GM18517 (cell line): ENCODE measurements at regions not wholly inside any gene's neighbourhood (a gene's known extent, or its start where the extent isn't known, plus 50 kb on each side); places are given as distances from the start of the nearest gene placed in this dataset.
"Not testable (repeated sequence)": the region's sequence is repeated elsewhere in the genome, so short reads cannot be mapped to it uniquely, and the experiment has no call there.

ENCODE experiments used
- ATAC-seq: cut with Tn5 transposase; IDR thresholded peaks from one replicate; pipeline ENCODE4 v1.9.1; 2021; ENCODE audit warnings: mild to moderate bottlenecking, moderate library complexity; ENCODE audit not compliant: unreplicated experiment

DNA sequence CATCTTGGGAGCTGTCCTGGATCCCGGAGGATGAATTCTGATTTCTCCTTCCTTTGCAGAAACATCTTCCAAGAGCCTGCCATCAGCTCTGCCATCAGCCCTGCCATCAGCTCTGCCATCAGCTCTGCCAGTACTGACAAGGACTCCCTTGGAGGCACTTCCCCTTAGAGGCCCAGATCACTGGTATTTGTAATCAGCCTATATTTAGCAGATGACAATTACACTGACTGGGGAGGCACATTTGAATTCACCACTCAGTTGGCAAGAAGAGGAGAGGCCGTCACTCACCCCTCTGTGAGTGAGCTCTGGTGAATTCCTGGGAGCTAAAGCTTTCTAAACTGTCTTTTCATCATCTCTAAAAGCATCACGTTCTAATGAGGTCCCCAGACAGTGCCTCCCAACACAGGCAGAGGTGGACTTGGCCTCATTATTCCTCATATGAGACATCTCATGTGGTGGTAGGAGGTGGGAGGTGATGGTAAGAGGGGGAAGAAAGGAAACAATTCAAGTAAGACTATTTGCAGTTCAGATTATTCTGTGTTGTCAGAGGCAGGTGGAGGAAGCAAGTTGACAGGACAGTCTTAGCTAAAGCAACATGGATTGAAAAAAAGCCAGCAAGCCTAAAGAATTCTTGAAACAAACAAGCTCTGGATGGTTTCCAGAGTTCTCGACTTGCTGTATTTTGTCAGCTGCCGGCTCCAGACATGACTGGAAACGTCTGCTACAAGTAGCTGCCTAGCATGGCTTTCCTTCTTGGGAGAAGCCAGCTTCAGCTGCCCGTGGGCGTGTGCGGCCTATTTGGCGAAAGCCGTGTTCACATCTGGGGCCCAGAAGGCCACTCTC is 771.7 kb downstream of the TBC1D22A start:
- no peak for ATAC-seq

DNA sequence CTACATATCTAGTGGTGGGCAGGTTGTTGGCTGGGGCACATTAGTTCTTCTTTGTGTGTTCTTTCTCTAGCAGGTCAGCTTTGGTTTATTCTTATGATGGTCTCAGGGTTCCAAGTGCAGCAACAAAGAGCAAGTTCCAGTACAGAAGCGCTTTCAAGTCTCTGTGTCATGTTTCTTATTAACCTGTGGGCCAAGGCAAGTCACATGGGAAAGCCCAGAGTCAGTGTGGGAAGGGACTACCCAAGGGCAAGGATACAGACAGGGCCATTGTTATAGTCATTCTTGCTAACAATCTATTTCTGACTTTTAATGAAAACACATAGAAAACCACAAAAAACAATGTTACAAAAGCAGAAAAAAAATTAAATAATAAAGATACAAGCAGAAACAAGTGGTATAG is 754.6 kb downstream of the TBC1D22A start:
- ATAC-seq: no peak

DNA sequence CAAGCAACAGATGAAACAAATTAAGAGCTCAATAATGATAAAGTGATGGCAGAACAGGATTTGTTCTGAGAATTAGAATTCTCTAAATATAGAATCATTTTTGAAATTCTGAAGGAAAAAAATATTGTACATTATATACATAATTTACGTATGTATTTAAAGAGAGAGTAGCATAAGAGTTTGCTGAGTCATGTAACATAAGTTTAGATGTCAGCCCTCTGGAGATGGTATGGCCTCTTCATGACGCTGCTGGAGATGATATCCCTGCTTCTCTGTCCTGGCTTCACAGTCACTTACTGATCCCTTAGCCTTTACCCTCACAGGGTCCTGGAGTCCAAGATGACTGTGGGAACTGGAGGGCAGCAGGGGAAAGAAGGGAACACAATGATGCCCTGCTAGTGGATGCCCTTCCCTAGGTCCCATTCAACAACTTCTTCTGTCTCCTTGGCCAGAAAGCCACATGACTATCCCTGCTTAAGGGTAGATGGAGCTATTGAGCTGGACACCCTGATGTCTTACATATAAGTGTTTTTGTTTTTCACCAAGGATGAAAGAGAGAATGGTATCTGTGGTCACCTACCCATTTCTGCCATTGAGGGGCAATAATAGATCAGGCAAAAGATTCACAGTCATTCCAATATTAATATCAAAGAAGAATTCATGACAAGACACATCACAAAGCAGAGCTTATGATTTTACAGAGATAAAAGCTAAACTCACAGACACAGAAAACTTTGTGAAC is 753.1 kb downstream of the TBC1D22A start:
- no peak for ATAC-seq

DNA sequence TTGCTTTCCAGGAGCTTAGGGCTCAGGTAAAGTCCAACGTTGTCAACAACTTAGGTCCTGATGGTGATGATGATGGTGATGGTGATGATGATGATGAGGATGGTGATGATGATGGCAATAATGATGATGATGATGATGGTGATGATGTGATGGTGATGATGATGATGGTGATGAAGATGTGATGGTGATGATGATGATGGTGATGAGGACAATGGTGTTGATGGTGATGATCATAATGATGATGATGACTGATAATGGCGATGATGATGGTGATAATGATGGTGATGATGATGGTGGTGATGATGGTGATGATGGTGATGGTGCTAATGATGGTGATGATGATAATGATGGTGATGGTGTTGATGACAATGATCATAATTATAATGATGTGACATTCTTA is 750.2 kb downstream of the TBC1D22A start:
- ATAC-seq: no peak

DNA sequence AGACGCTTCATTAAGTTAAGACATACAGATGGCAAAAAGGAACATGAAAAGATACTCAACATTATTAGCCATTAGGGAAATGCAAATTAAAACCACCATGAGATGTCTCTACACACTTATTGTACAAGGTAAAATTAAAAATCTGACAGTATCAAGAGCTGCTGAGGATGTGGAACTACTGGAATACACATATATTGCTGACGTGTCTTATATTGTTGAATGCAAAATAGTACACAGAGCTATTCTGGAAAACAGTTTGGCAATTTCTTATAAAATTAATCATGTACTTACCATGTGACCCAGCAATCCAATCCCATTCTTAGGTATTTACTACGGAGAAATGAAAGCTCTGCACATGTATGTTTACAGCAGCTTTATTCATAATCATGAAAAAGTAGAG is 742.5 kb downstream of the TBC1D22A start:
- ATAC-seq: no peak

DNA sequence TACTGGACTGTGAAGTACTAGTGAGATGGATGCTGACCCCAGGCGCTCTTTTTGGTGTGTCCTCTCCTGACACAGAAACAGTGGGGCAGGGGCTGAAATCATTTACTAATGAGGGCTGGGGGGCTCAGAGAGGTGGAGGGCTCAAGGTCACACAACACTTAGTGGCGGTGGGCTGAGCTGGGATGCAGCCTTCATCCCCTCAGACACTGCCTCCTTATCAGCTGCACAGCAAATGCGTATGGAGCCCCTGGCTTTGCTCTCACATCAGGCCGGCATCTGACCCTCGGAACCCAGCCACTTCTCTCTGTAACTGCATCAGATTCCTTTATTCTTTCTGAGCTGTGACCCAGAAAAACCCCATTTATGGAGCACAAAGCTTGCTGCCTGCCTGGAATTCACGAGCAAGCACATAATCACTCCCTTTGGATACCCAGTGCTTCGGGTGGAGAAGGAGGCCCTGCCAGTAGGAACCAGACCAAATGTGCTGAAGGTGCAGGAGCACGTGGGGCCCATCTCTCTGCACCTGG is 736.6 kb downstream of the TBC1D22A start:
- no peak for ATAC-seq

DNA sequence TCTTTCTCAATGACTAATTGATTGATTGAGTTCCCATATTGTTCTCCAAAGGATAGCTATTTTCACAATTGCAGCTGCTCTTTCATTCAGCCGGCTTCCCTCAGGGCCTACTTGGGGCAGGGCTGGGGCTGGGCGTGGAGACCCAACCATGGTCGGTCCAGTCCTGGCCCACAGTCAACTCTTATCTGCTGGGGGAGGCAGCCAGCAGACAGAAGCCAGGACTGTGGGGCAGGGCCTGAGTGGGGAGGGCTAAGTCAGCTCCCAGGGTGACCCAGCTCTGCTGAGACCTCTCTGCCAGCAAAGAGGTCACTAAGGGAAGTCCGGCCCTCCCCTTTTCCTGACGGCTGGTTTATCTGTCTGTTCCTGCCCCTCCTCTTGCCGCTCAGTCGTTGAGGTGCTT is 735.2 kb downstream of the TBC1D22A start:
- no peak for ATAC-seq

DNA sequence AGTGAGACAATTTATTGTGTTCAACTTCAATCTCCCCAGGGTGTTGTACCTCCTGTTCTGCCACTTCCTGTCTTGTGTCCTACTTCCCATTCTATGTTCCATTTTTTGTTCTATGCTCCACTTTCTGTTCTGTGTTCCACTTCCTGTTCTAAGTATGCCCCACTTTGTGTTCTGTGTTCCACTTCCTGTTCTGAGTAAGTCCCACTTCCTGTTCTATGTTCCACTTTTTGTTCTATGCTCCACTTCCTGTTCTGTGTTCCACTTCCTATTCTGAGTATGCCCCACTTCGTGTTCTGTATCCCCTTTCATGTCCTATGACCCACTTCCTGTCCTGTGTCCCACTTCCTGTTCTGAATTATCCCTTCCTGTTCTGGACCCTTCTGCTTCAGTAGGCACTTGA is 732.7 kb downstream of the TBC1D22A start:
- no peak for ATAC-seq

DNA sequence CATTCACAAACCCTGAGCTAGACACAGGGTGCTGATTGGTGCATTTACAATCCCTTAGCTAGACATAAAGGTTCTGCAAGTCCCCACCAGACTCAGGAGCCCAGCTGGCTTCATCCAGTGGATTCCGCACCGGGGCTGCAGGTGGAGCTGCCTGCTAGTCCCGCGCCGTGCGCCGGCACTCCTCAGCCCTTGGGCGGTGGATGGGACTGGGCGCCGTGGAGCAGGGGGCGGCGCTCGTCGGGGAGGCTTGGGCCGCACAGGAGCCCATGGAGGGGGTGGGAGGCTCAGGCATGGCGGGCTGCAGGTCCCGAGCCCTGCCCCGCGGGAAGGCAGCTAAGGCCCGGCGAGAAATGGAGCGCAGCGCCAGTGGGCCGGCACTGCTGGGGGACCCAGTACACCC is 725.7 kb downstream of the TBC1D22A start:
- ATAC-seq: not testable (repeated sequence)

DNA sequence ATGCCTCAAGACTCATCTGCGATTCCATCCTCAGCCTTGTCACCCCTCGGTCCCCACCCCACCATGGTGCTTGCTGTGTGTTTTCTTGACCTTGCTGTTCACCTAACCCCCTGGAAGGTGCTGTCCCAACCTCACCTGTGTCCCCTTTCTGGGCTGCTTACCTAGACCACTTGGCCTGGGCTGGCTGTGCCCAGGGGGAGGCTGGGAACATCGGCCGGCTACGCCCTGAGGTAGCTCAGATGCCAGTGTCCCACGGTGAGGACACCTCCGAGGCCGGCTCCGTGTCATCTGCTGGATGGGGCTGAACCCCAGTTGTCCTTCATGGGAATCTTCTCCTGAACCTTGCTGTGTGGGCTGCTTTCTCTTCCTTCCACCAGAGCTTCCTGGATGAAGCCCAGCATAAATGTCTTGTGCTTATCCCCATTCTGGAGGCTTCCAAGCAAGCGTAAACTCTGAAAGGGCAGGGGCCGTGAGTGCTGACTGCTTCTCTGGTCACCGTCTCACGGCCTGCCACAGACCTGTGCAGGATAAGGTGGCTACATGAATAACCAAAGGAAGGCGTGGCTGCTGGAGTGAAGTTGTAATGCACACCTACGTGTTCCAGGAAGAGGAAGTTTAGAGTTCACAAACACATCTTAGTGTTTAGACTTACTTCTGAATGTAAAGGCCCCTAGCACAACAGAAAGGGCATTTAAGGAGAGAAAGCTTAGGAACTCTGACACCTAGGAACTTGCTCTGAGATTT is 724.3 kb downstream of the TBC1D22A start:
- ATAC-seq: no peak

DNA sequence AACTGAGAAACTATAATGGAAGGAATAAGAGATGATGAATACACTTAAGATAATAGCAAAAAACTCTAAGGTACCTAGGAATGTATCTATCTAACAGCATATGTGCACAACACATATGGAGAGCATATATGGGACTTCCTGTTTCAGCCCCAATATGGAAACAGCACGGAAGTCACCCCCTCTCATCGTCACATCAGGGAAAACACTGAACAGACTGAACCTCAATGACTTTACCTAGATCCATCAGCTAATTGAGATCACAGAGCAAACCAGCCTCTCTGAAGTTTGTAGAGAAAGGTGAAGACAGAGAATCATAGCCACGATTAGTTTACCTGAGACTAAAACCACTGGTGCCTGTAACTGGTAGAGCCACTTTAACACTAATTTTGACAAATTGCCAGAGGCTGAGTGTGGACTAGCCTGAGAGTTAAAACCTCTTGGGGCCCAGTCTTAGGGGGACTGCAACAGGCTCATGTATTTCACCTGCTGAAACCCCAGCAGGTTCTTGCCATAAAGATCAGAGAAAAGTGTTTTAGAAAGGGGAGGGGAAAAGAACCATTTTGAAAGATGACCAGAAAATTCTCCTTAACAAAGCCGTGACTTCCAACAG is 722.6 kb downstream of the TBC1D22A start:
- no peak for ATAC-seq

DNA sequence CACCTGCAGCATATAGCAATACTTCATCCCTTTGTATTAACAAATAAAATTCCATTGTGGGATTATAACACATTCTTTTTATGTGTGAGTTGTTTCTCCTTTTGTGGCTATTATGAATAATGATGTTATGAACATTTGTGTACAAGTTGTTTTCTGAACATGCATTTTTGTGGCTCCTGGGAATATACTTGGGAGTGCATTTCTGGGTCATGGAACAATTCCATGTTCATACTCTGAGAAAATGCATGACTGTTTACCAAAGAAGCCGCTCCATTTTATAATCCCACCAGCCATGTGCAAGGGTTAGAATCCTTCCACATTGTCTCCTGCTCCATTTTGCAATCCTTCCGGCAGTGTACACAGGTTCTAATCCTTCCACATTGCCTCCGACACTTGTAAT is 713.8 kb downstream of the TBC1D22A start:
- ATAC-seq: no peak

DNA sequence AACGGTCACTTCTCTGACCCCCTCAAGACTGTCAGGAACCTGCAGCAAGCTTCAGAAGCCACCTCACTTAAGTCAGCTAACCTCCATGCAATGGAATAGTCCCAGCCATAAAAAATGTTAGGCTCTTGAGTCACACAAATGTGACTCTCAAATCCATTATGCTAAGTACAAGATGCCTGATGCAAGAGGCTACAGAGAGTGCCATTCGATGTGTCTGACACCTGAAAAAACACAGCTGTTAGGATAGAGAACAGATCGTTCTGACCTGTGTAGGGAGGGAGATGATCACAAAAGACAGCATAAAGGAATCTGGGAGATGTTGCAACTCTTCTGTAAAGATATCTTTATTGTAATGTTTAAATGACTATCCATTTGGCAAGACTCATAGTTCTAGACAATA is 712.4 kb downstream of the TBC1D22A start:
- no peak for ATAC-seq

DNA sequence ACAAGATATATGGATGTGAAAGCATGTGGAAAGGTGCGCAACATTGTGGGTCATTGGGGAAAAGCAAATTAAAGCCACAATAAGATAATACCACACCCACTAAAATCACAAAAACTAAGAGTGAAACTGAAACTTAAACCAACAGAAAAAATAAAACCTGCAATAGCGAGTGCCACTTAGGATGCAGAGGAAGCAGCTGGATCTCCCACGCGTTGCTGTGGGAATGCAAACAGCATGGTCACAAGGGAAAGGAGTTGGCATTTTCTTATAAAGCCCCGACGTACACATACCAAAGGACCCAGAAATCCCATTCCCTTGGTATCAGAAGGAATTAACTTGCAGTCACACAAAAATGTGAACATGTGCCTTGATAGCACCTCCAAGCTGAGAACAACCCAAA is 712.0 kb downstream of the TBC1D22A start:
- ATAC-seq: no peak

DNA sequence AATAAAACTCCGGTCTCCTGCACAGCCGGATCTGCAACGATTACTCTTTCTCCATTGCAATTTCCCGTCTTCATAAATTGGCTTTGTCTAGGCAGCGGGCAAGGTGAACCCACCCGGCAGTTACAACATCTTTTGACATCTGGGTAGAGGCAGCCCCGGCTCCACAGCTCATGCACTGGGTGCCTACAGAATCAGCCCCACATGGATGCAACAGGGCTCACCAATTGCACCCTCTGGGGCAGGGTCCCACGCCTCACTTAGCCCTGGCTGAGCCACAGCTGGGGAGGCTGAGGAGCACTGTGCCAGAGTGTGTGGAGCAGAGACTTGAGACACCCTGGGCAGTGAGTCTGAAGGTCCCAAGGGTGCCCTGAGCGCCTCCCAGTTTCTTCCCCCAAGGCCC is 710.2 kb downstream of the TBC1D22A start:
- no peak for ATAC-seq

DNA sequence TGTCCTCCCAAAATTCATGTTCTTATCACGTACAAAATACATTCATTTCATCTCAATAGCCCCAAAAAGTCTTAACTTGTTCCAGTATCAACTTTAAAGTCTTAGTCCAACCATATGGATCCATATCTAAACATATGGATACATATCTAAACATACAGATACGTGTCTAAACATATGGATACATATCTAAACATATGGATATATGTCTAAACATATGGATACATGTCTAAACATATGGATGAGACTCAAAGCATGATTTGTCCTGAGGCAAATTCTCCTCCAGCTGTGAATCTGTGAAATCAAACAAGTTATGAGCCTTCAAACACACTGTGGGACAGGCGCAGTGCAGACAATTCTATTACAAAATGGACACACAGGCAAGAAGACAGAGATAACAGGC is 709.0 kb downstream of the TBC1D22A start:
- ATAC-seq: no peak

DNA sequence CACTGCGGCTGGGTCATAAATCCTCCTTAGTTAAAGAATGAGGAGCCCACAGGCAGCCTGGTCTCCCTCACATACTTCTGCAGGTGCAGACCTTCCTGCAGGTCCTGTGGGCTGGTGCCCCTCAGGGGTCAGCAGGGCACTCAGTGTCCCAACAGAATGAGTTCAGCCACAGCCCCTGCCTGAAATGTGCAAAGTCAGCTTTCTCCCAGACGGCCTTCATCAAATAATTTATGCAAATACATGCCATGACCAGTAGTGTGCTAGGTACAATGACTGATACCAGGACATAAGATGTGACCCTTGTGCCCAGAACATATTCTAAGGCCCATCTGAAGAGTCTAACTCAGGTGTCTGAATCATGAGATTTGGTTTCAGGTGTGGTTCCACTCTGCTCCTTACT is 703.4 kb downstream of the TBC1D22A start:
- no peak for ATAC-seq

DNA sequence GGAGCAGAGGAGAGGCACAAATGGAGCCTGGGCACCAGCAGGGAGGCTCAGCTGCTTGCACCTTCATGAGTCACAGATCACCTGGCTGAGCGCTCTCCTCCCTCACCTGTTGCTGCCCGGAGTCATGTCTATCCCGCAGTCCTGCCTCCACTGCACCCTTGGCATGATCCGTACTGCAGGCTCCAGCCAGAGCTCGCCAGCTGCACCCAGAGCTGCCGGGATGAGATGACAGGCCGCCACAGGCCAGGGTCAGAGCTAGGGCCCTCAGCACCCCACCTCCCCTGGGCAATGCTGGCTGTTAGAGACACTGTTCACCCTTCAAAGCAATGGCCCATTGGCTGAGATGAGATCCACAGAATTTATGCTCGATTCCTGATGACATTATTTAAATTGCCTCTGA is 702.8 kb downstream of the TBC1D22A start:
- ATAC-seq: no peak

DNA sequence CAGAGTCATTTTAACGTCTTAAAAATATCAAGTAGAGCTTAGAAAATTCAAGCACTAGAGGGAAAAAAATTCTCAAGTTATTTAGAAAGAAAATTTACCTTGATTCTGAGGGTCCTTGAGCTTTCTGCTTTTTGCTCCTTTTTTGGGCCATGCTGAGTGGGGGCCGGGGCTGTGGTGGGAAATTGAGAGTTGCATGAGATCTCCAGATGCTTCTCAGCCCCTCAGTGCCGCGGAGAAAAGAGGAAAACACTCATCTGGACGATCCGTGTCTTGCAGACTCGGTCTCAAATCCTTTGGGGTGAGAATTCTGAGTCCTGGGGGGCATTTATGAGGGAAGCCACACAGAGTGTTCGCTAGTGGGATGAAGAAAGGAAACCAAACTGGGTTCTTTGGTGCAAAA is 700.8 kb downstream of the TBC1D22A start:
- ATAC-seq: no peak

DNA sequence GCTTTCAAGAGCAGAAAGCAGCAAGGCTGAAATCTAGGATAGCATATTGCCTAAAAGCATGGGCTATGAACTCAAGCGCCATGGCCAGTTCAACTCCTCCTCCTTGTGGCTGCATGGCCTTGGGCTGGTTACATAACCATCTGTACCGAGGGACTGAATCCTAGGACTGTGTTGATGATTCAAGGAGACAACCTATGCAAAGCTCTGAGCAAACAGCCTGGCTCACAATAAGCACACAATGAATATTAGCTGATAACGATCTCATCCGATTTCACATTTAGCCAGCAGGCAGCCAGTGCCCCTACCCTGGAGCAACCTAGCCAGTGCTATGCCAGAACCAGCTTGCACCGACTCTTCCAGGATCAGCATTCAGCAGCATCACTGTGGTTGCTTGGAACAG is 698.4 kb downstream of the TBC1D22A start:
- no peak for ATAC-seq

DNA sequence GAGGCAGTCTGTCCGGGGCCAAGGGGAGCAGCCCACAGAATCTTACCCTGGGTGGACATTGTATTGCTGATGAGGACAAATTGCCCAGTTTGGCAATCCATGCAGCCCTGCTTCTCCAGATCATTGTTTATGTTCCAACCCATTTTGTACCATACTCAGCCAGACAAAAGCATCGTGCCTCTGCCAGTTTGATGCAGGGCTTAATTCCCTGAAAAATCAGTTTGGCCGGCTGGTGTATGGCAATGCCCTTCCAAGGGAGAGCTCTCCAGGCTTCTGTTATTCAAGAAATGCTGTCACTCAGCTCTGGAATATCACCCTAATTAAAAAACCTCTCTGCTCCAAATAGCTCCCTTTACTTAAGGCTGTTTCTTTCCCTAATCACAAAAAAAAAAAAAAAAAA is 697.7 kb downstream of the TBC1D22A start:
- no peak for ATAC-seq
